ENCODE measurements at regions not wholly inside any gene's neighbourhood (a gene's known extent, or its start where the extent isn't known, plus 50 kb on each side); places are given as distances from the start of the nearest gene placed in this dataset.

- TF ChIP-seq CTCF (IDR thresholded peaks at IDR 0.05 in 8 of 11, conservative IDR thresholded peaks at IDR 0.05 in 3 of 11) (no peak), POLR2A (IDR thresholded peaks at IDR 0.05) (no peak), POLR2AphosphoS5 (IDR thresholded peaks at IDR 0.05) (no peak)
Measured at GRCh38 chr5:167156446-167156845, 1135.0 kb upstream of the WWC1 start.
